Stomach (tissue), 8 donors: ENCODE measurements at regions not wholly inside any gene's neighbourhood (a gene's known extent, or its start where the extent isn't known, plus 50 kb on each side); places are given as distances from the start of the nearest gene placed in this dataset.
"Not testable (repeated sequence)": the region's sequence is repeated elsewhere in the genome, so short reads cannot be mapped to it uniquely, and the experiment has no call there.

Experiments
- DNase-seq, 2 donors: peaks; one replicate each; pipeline versions ENCODE4 v3.0.0 to v3.0.0-alpha.2; 2013 to 2019
- H3K27ac ChIP-seq, 5 donors: fragments of 200-600 bp in 4 of 5; sonication (generic) in 4 of 5; one replicate each; pipeline ENCODE4 v1.5.1; 2013 to 2019; ENCODE audit warnings: mild to moderate bottlenecking in 1 of 5, moderate library complexity in 1 of 5
- H3K27me3 ChIP-seq, 3 donors: fragments of 200-600 bp; sonication (generic); one replicate each; pipeline ENCODE4 v1.5.1; 2017 to 2019; ENCODE audit warnings: mixed run types in 1 of 3
- H3K36me3 ChIP-seq, 4 donors: fragments of 200-600 bp; sonication (generic); 1 replicate in 3 of 4; 2 replicates in 1 of 4; pipeline ENCODE4 v1.5.1; 2016 to 2019
- H3K4me1 ChIP-seq, 4 donors: fragments of 200-600 bp; sonication (generic); one replicate each; pipeline ENCODE4 v1.5.1; 2016 to 2019
- H3K4me3 ChIP-seq, 4 donors: fragments of 200-600 bp; sonication (generic) in 3 of 4; one replicate each; pipeline ENCODE4 v1.5.1; 2016 to 2019; ENCODE audit warnings: mild to moderate bottlenecking in 1 of 4
- H3K9me3 ChIP-seq, 4 donors: fragments of 200-600 bp; sonication (generic); one replicate each; pipeline ENCODE4 v1.5.1; 2016 to 2019
- EP300 ChIP-seq: sonication (generic); formaldehyde crosslinking; IDR thresholded peaks from one replicate; pipeline ENCODE4 v1.6.1; 2017; ENCODE audit warnings: antibody characterized with exemption
- POLR2A ChIP-seq, 4 donors: fragments of 450-650 bp; IDR thresholded peaks; one replicate each; pipeline ENCODE4 v1.6.1; 2016; ENCODE audit warnings: antibody characterized with exemption in 4 of 4, control low read depth in 2 of 4, mild to moderate bottlenecking in 1 of 4, moderate library complexity in 1 of 4
- POLR2AphosphoS5 ChIP-seq, 3 donors: sonication (generic); formaldehyde crosslinking; IDR thresholded peaks; one replicate each; pipeline ENCODE4 v1.6.1; 2016; ENCODE audit warnings: antibody characterized with exemption in 3 of 3
- WGBS, 5 donors: extraction: QIAGEN DNeasy Blood & Tissue Kit in 3 of 5; methylation state at CpG; one replicate each; pipeline versions ENCODE4 v1.1.5 to v1.1.7; 2013 to 2018; 5-methylcytosine and 5-hydroxymethylcytosine counted together
- intact Hi-C: fragments of 100-400 bp; cut with DNase I; formaldehyde crosslinking; loops from one replicate; pipeline ENCODE4 v1.15.1; 2023; ENCODE audit warnings: low total_unique reads
- TF ChIP-seq, protein P1 (sequence below), 7 experiments: fragments of 450-650 bp in 4 of 7; fragments of 200-600 bp in 3 of 7; sonication (generic) in 3 of 7; IDR thresholded peaks; one replicate each; pipeline ENCODE4 v1.5.1; 2016 to 2019; ENCODE audit warnings: antibody characterized with exemption in 7 of 7, control low read depth in 2 of 7, mild to moderate bottlenecking in 1 of 7
- donor health status: healthy with polysubstance abuse.
- donor health status: Bipolar disorder and iron deficiency.
- donor health status: healthy.

DNA sequence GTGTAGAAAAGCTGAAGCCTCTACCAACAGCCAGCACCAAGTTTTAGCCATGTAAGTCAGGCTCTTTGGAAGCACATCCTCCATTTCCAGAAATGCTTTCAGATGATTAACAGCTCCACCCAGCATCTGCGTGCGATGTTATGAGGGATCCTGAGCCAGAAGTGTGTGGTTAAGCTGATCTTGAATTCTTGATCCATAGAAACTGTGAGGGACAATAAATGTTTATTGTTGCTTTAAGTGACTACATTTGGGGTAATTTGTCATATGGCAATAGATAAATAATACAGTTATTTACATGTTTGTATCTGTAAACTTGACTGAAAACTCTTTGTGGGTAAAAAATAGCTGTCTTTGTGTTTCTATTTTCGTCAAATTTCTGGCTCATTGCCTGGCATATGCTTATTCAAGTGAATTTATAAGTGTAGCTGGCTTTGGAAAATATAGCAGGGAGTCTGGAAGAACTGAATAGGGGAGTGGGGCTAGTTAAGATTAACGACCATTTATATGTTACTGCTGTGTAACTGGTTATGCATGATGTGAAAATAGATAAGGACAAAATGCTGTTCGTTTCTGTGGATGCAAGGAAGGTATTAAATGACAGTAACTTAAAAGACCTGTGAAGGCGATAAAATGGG, 234.1 kb downstream of the LRRC70 start:
- 49 to 58% (median 58%) methylated on average over 6 of the region's 6 CpGs for WGBS, 5 donors

GRCh38 chr5:62804819-62805218, 226.2 kb downstream of the LRRC70 start:
- H3K27ac ChIP-seq, H3K27me3 ChIP-seq, H3K4me3 ChIP-seq, H3K9me3 ChIP-seq, H3K4me1 ChIP-seq, intact Hi-C loops, H3K36me3 ChIP-seq, DNase-seq: not testable (repeated sequence)
- WGBS, 5 donors = 59 to 91% (median 85%) methylated on average over 8 to 13 of the region's 13 CpGs

More for the DNA sequence above, 234.1 kb downstream of the LRRC70 start:
- DNase-seq = no peak
- Histone ChIP-seq H3K27me3 (no peaks in the 10 kb centered on the region), H3K36me3 (no peaks in the 10 kb centered on the region), H3K4me3 (no peak overlapping the region), H3K4me1 (no peaks in the 10 kb centered on the region), H3K27ac (no peak overlapping the region), H3K9me3 (peaks cover 0 to 13% (median 4%) of the 10 kb centered on the region in 4 donors)
- intact Hi-C loops = no loop called here
- TF ChIP-seq EP300 (no peak), POLR2A (IDR thresholded peaks at IDR 0.05) (no peak), POLR2AphosphoS5 (IDR thresholded peaks at IDR 0.05) (no peak)
- TF ChIP-seq, protein P1, sequence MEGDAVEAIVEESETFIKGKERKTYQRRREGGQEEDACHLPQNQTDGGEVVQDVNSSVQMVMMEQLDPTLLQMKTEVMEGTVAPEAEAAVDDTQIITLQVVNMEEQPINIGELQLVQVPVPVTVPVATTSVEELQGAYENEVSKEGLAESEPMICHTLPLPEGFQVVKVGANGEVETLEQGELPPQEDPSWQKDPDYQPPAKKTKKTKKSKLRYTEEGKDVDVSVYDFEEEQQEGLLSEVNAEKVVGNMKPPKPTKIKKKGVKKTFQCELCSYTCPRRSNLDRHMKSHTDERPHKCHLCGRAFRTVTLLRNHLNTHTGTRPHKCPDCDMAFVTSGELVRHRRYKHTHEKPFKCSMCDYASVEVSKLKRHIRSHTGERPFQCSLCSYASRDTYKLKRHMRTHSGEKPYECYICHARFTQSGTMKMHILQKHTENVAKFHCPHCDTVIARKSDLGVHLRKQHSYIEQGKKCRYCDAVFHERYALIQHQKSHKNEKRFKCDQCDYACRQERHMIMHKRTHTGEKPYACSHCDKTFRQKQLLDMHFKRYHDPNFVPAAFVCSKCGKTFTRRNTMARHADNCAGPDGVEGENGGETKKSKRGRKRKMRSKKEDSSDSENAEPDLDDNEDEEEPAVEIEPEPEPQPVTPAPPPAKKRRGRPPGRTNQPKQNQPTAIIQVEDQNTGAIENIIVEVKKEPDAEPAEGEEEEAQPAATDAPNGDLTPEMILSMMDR (IDR thresholded peaks at IDR 0.05) = no peak

GRCh38 chr5:62795926-62796325, 217.3 kb downstream of the LRRC70 start:
- no peaks in the 10 kb centered on the region for H3K27me3 ChIP-seq
- no peaks in the 10 kb centered on the region for H3K4me1 ChIP-seq
- peak in 1 of 2 donors; percentile 57 for DNase-seq
- intact Hi-C loops = no loop called here
- no peak for TF ChIP-seq EP300
- peaks cover 0 to 24% (median 14%) of the 10 kb centered on the region in 4 donors for H3K9me3 ChIP-seq
- H3K36me3 ChIP-seq = no peaks in the 10 kb centered on the region
- no peak overlapping the region for H3K27ac ChIP-seq
- H3K4me3 ChIP-seq = no peak overlapping the region

- 71 to 84% (median 76%) methylated on average over 4 of the region's 4 CpGs for WGBS, 5 donors
- TF ChIP-seq, protein P1 (IDR thresholded peaks at IDR 0.05) = no peak
- TF ChIP-seq EP300 (no peak), POLR2AphosphoS5 (IDR thresholded peaks at IDR 0.05) (no peak), POLR2A (IDR thresholded peaks at IDR 0.05) (no peak)
- no peaks in the 10 kb centered on the region for H3K36me3 ChIP-seq
Observed at GRCh38 chr5:62794456-62794855, 215.8 kb downstream of the LRRC70 start.

GRCh38 chr5:62791059-62791458, 212.4 kb downstream of the LRRC70 start:
- WGBS, 5 donors = 48 to 67% (median 65%) methylated on average over 2 of the region's 2 CpGs
- intact Hi-C loops = no loop called here

More at GRCh38 chr5:62794456-62794855, 215.8 kb downstream of the LRRC70 start:
- Histone ChIP-seq H3K4me3 (no peak overlapping the region), H3K27ac (no peak overlapping the region), H3K27me3 (no peaks in the 10 kb centered on the region), H3K9me3 (peaks cover 0 to 24% (median 14%) of the 10 kb centered on the region in 4 donors), H3K4me1 (no peaks in the 10 kb centered on the region)
- DNase-seq = no peak
- intact Hi-C loops = no loop called here

More at GRCh38 chr5:62791059-62791458, 212.4 kb downstream of the LRRC70 start:
- H3K36me3 ChIP-seq = no peaks in the 10 kb centered on the region
- H3K27ac ChIP-seq = no peak overlapping the region
- TF ChIP-seq POLR2A (IDR thresholded peaks at IDR 0.05) (no peak), POLR2AphosphoS5 (IDR thresholded peaks at IDR 0.05) (no peak), EP300 (no peak)
- TF ChIP-seq, protein P1 (IDR thresholded peaks at IDR 0.05) = no peak
- no peaks in the 10 kb centered on the region for H3K27me3 ChIP-seq
- peaks cover 0 to 6% (median 0%) of the 10 kb centered on the region in 4 donors for H3K9me3 ChIP-seq
- H3K4me1 ChIP-seq = no peaks in the 10 kb centered on the region
- DNase-seq = no peak
- no peak overlapping the region for H3K4me3 ChIP-seq
